SIG-M5 treated with dmso at 0.1 percent for 504 hours (cell line): ENCODE measurements at regions not wholly inside any gene's neighbourhood (a gene's known extent, or its start where the extent isn't known, plus 50 kb on each side); places are given as distances from the start of the nearest gene placed in this dataset.

Experiments used
- DNase-seq: peaks from one replicate; lab custom pipeline; 2025; ENCODE audit not compliant: unreplicated experiment; lab: John Stamatoyannopoulos, UW

GRCh38 chr1:187229496-187229895 is 400.7 kb downstream of the PLA2G4A start:
- DNase-seq, result no peak

GRCh38 chr1:187234706-187235105 is 406.0 kb downstream of the PLA2G4A start:
- no peak for DNase-seq

- no peak for DNase-seq
Observed at GRCh38 chr1:187236199-187236598, 407.4 kb downstream of the PLA2G4A start.

GRCh38 chr1:187236676-187237075 is 407.9 kb downstream of the PLA2G4A start:
- no peak for DNase-seq

GRCh38 chr1:187237542-187237941 is 408.8 kb downstream of the PLA2G4A start:
- no peak for DNase-seq

- no peak for DNase-seq
Observed at GRCh38 chr1:187241971-187242370, 413.2 kb downstream of the PLA2G4A start.

- no peak for DNase-seq
Observed at GRCh38 chr1:187244623-187245022, 415.9 kb downstream of the PLA2G4A start.

- no peak for DNase-seq
Observed at GRCh38 chr1:187245201-187245600, 416.5 kb downstream of the PLA2G4A start.

GRCh38 chr1:187249196-187249595 is 420.4 kb downstream of the PLA2G4A start:
- no peak for DNase-seq

GRCh38 chr1:187252923-187253322 is 424.2 kb downstream of the PLA2G4A start:
- DNase-seq, result no peak

GRCh38 chr1:187257476-187257875 is 428.7 kb downstream of the PLA2G4A start:
- DNase-seq, result no peak

GRCh38 chr1:187261637-187262036 is 432.9 kb downstream of the PLA2G4A start:
- DNase-seq, result peak; percentile 56

GRCh38 chr1:187262731-187263130 is 434.0 kb downstream of the PLA2G4A start:
- no peak for DNase-seq

GRCh38 chr1:187264995-187265602 is 436.4 kb downstream of the PLA2G4A start:
- DNase-seq, result peak; percentile 84

GRCh38 chr1:187266051-187266450 is 437.3 kb downstream of the PLA2G4A start:
- DNase-seq, result no peak

- DNase-seq, result no peak
Observed at GRCh38 chr1:187267827-187268226, 439.1 kb downstream of the PLA2G4A start.

GRCh38 chr1:187270256-187270655 is 441.5 kb downstream of the PLA2G4A start:
- DNase-seq, result no peak

- no peak for DNase-seq
Observed at GRCh38 chr1:187275346-187275745, 446.6 kb downstream of the PLA2G4A start.

GRCh38 chr1:187275985-187276575 is 447.3 kb downstream of the PLA2G4A start:
- DNase-seq, result no peak

- DNase-seq, result no peak
Observed at GRCh38 chr1:187276677-187277076, 447.9 kb downstream of the PLA2G4A start.

- DNase-seq, result no peak
Observed at GRCh38 chr1:187280031-187280430, 451.3 kb downstream of the PLA2G4A start.

GRCh38 chr1:187281085-187281484 is 452.3 kb downstream of the PLA2G4A start:
- no peak for DNase-seq

GRCh38 chr1:187283984-187284383 is 455.2 kb downstream of the PLA2G4A start:
- no peak for DNase-seq
